H1 (cell line): ENCODE measurements at regions not wholly inside any gene's neighbourhood (a gene's known extent, or its start where the extent isn't known, plus 50 kb on each side); places are given as distances from the start of the nearest gene placed in this dataset.

ENCODE experiments used
- CTCF ChIA-PET: fragments of 300-600 bp; sonication (Branson Sonifier 250); formaldehyde crosslinking; loops from one replicate; lab custom pipeline; 2021; ENCODE audit not compliant: partially characterized antibody; lab: Charles Lee
- POLR2A ChIA-PET: fragments of 300-600 bp; sonication (Branson Sonifier 250); formaldehyde crosslinking; loops from one replicate; lab custom pipeline; 2021; ENCODE audit warnings: inconsistent platforms; ENCODE audit not compliant: partially characterized antibody; lab: Charles Lee
- DNase-seq, 2 experiments: peaks; one replicate each; pipeline versions ENCODE4 v3.0.0 to v3.0.0-alpha.2; 2010 to 2022; ENCODE audit warnings: low spot score in 2 of 2, low read depth in 1 of 2, mixed read lengths in 1 of 2
- FAIRE-seq: peaks from 2 replicates; lab custom pipeline; 2011; peaks lifted over from hg19 to GRCh38; lab: Jason Lieb, UNC
- H2AFZ ChIP-seq: 2 replicates; pipeline ENCODE4 v1.8.1; 2012; ENCODE audit warnings: low read length, inconsistent platforms
- H2AK5ac ChIP-seq: 2 replicates; pipeline ENCODE4 v1.6.1; 2013; ENCODE audit warnings: low read depth, low read length
- H2BK120ac ChIP-seq: replicated peaks from 2 replicates; pipeline ENCODE3; 2013; ENCODE audit warnings: low read depth, low read length, inconsistent platforms
- H2BK12ac ChIP-seq: 2 replicates; pipeline ENCODE4 v1.6.1; 2013; ENCODE audit warnings: low read depth, low read length
- H2BK15ac ChIP-seq: 2 replicates; pipeline ENCODE4 v1.6.1; 2013; ENCODE audit warnings: low read length
- H2BK20ac ChIP-seq: 2 replicates; pipeline ENCODE4 v1.6.1; 2013; ENCODE audit warnings: low read length
- H2BK5ac ChIP-seq: 2 replicates; pipeline ENCODE4 v1.6.1; 2013; ENCODE audit warnings: low read depth, low read length
- H3K14ac ChIP-seq: 2 replicates; pipeline ENCODE4 v1.6.1; 2013; ENCODE audit warnings: inconsistent platforms; ENCODE audit not compliant: insufficient read length
- H3K18ac ChIP-seq: 2 replicates; pipeline ENCODE4 v1.6.1; 2013; ENCODE audit warnings: low read length; ENCODE audit errors: extremely low read depth
- H3K23ac ChIP-seq: 2 replicates; pipeline ENCODE4 v1.6.1; 2013; ENCODE audit warnings: inconsistent platforms; ENCODE audit not compliant: insufficient read length
- H3K23me2 ChIP-seq: 2 replicates; pipeline ENCODE4 v1.6.1; 2013; ENCODE audit warnings: low read depth, low read length
- H3K27ac ChIP-seq: 2 replicates; pipeline ENCODE4 v1.6.1; 2011; ENCODE audit warnings: low read depth, low read length, inconsistent platforms
- H3K27me3 ChIP-seq, 4 experiments: replicated peaks in 1 of 4; 1 replicate in 1 of 4; 2 replicates in 3 of 4; pipeline versions ENCODE4 v1.6.1 to v1.8.1; 2011 to 2013; ENCODE audit warnings: low read length in 3 of 4, mild to moderate bottlenecking in 3 of 4, inconsistent platforms in 2 of 4, mixed read lengths in 2 of 4, moderate library complexity in 1 of 4; ENCODE audit not compliant: control insufficient read depth in 3 of 4, insufficient read depth in 3 of 4; ENCODE audit errors: extremely low read depth in 1 of 4
- H3K36me3 ChIP-seq, 4 experiments: 2 replicates each; pipeline versions ENCODE4 v1.6.1 to v1.8.1; 2011 to 2013; ENCODE audit warnings: mild to moderate bottlenecking in 4 of 4, low read length in 3 of 4, moderate library complexity in 2 of 4, control low read depth in 1 of 4, inconsistent platforms in 1 of 4; ENCODE audit not compliant: insufficient read depth in 4 of 4, control insufficient read depth in 2 of 4
- H3K4ac ChIP-seq: replicated peaks from 2 replicates; pipeline ENCODE3; 2013; ENCODE audit warnings: low read length, low read depth, mixed read lengths, inconsistent platforms; ENCODE audit not compliant: insufficient read length
- H3K4me1 ChIP-seq, 4 experiments: replicated peaks in 1 of 4; 1 replicate in 1 of 4; 2 replicates in 3 of 4; pipeline versions ENCODE4 v1.6.1 to v1.8.1; 2011 to 2013; ENCODE audit warnings: low read length in 3 of 4, inconsistent platforms in 2 of 4, mixed read lengths in 1 of 4; ENCODE audit not compliant: insufficient read depth in 4 of 4, control insufficient read depth in 3 of 4
- H3K4me2 ChIP-seq, 2 experiments: 2 replicates each; pipeline versions ENCODE4 v1.6.1 to v1.8.1; 2011 to 2013; ENCODE audit warnings: low read depth in 2 of 2, low read length in 2 of 2, control low read depth in 1 of 2, inconsistent platforms in 1 of 2, mild to moderate bottlenecking in 1 of 2; ENCODE audit not compliant: insufficient read depth in 1 of 2
- H3K4me3 ChIP-seq, 4 experiments: fragments of 200-600, 300-600 bp in 1 of 4; sonication (generic), shearing (Covaris generic), sonication (Bioruptor Twin) in 1 of 4; 2 replicates each; pipeline versions ENCODE4 v1.5.1 to v1.8.1; 2011 to 2016; ENCODE audit warnings: low read length in 4 of 4, low read depth in 3 of 4, control low read depth in 2 of 4, inconsistent platforms in 2 of 4, mild to moderate bottlenecking in 2 of 4, mixed read lengths in 1 of 4, moderate library complexity in 1 of 4; ENCODE audit not compliant: insufficient read depth in 2 of 4; ENCODE audit errors: extremely low read depth in 1 of 4
- H3K56ac ChIP-seq: replicated peaks from 2 replicates; pipeline ENCODE3; 2013; ENCODE audit warnings: low read depth, mild to moderate bottlenecking, mixed read lengths, low read length, inconsistent platforms; ENCODE audit not compliant: insufficient read length
- H3K79me1 ChIP-seq: 2 replicates; pipeline ENCODE4 v1.6.1; 2013; ENCODE audit warnings: low read depth, low read length, control low read depth
- H3K79me2 ChIP-seq, 2 experiments: 2 replicates each; pipeline versions ENCODE4 v1.6.1 to v1.8.1; 2012 to 2013; ENCODE audit warnings: low read length in 2 of 2, mild to moderate bottlenecking in 2 of 2, inconsistent platforms in 1 of 2; ENCODE audit not compliant: insufficient read depth in 2 of 2, control insufficient read depth in 1 of 2
- H3K9ac ChIP-seq, 4 experiments: replicated peaks in 1 of 4; 1 replicate in 1 of 4; 2 replicates in 3 of 4; pipeline versions ENCODE4 v1.6.1 to v1.8.1; 2011 to 2013; ENCODE audit warnings: low read depth in 3 of 4, low read length in 3 of 4, control low read depth in 2 of 4, mild to moderate bottlenecking in 2 of 4, moderate library complexity in 2 of 4, inconsistent platforms in 1 of 4; ENCODE audit errors: extremely low read depth in 1 of 4
- H3K9me3 ChIP-seq, 2 experiments: 2 replicates each; pipeline versions ENCODE4 v1.6.1 to v1.8.1; 2012 to 2013; ENCODE audit warnings: mild to moderate bottlenecking in 2 of 2, moderate library complexity in 2 of 2, control low read depth in 1 of 2, inconsistent platforms in 1 of 2, low read depth in 1 of 2, low read length in 1 of 2, mixed read lengths in 1 of 2; ENCODE audit not compliant: insufficient read depth in 2 of 2
- H4K20me1 ChIP-seq, 2 experiments: replicated peaks in 1 of 2; 2 replicates each; pipeline versions ENCODE3 to v1.8.1; 2011 to 2013; ENCODE audit warnings: inconsistent platforms in 2 of 2, low read length in 2 of 2, mild to moderate bottlenecking in 1 of 2; ENCODE audit not compliant: insufficient read depth in 2 of 2, control insufficient read depth in 1 of 2
- H4K5ac ChIP-seq: 2 replicates; pipeline ENCODE4 v1.6.1; 2013; ENCODE audit warnings: low read length, low read depth, mixed read lengths, inconsistent platforms; ENCODE audit not compliant: insufficient read length
- H4K8ac ChIP-seq: 2 replicates; pipeline ENCODE4 v1.8.0; 2013; ENCODE audit warnings: mild to moderate bottlenecking, moderate library complexity, low read length, inconsistent platforms; ENCODE audit not compliant: insufficient read depth; ENCODE audit errors: extremely low read depth
- H4K91ac ChIP-seq: replicated peaks from 2 replicates; pipeline ENCODE3; 2013; ENCODE audit warnings: low read length, mixed read lengths, inconsistent platforms; ENCODE audit not compliant: insufficient read length
- ATF3 ChIP-seq: IDR thresholded peaks from 2 replicates; pipeline ENCODE4 v1.6.1; 2011; ENCODE audit warnings: low read depth, mild to moderate bottlenecking, low read length; ENCODE audit not compliant: insufficient read depth
- BCL11A ChIP-seq, 2 experiments: IDR thresholded peaks; one replicate each; pipeline ENCODE4 v1.6.1; 2011; ENCODE audit warnings: low read depth in 2 of 2, low read length in 2 of 2, mild to moderate bottlenecking in 2 of 2
- CBX8 ChIP-seq: fragments of 300-800, 300-1000 bp; sonication (generic); IDR thresholded peaks from 2 replicates; pipeline ENCODE4 v1.7.1; 2016; ENCODE audit warnings: low read depth, low read length, borderline replicate concordance
- CTBP2 ChIP-seq: IDR thresholded peaks from 2 replicates; pipeline ENCODE4 v1.7.0; 2011; ENCODE audit warnings: borderline replicate concordance, mild to moderate bottlenecking, moderate library complexity, mixed read lengths, low read length; ENCODE audit not compliant: insufficient read depth, insufficient read length
- GABPA ChIP-seq: IDR thresholded peaks from 2 replicates; pipeline ENCODE4 v1.6.1; 2011; ENCODE audit warnings: mild to moderate bottlenecking, low read length, moderate library complexity, borderline replicate concordance; ENCODE audit not compliant: insufficient read depth
- KDM4A ChIP-seq: IDR thresholded peaks from one replicate; pipeline ENCODE4 v1.7.1; 2012; ENCODE audit warnings: low read depth, mild to moderate bottlenecking, moderate library complexity, low read length, inconsistent platforms; ENCODE audit not compliant: severe bottlenecking
- NRF1 ChIP-seq: IDR thresholded peaks from 2 replicates; pipeline ENCODE4 v1.6.1; 2011; ENCODE audit warnings: mild to moderate bottlenecking, low read depth, low read length, improper control_type of control experiment
- POLR2A ChIP-seq, 2 experiments: IDR thresholded peaks; 1 replicate in 1 of 2; 2 replicates in 1 of 2; pipeline ENCODE4 v1.6.1; 2011; ENCODE audit warnings: low read depth in 2 of 2, low read length in 2 of 2, mild to moderate bottlenecking in 2 of 2; ENCODE audit errors: control extremely low read depth in 1 of 2
- RBBP5 ChIP-seq: IDR thresholded peaks from 2 replicates; pipeline ENCODE4 v1.7.1; 2012; ENCODE audit warnings: low read depth, mild to moderate bottlenecking, inconsistent platforms, low read length, moderate library complexity, borderline replicate concordance
- RXRA ChIP-seq: IDR thresholded peaks from 2 replicates; pipeline ENCODE4 v1.6.1; 2011; ENCODE audit warnings: low read depth, mild to moderate bottlenecking, low read length, moderate library complexity; ENCODE audit not compliant: insufficient read depth
- TAF1 ChIP-seq: IDR thresholded peaks from 2 replicates; pipeline ENCODE4 v1.6.1; 2011; ENCODE audit warnings: mild to moderate bottlenecking, low read depth, low read length
- TAF7 ChIP-seq: optimal IDR thresholded peaks from 2 replicates; pipeline ENCODE3; 2011; ENCODE audit warnings: low read depth, mild to moderate bottlenecking, inconsistent platforms, low read length, moderate library complexity, borderline replicate concordance
- TEAD4 ChIP-seq: IDR thresholded peaks from 2 replicates; pipeline ENCODE4 v1.6.1; 2012; ENCODE audit warnings: low read depth, low read length, inconsistent platforms, mixed read lengths
- YY1 ChIP-seq: IDR thresholded peaks from 2 replicates; pipeline ENCODE4 v1.6.1; 2011; ENCODE audit warnings: low read depth, mild to moderate bottlenecking, low read length
- TF ChIP-seq, protein P1 (sequence below): IDR thresholded peaks from 2 replicates; pipeline ENCODE4 v1.6.1; 2012; ENCODE audit warnings: inconsistent platforms

GRCh38 chr14:97452314-97452713, 655.1 kb downstream of the VRK1 start:
- Histone ChIP-seq H3K79me1 (no peaks in the 10 kb centered on the region), H2BK20ac (no peak overlapping the region), H4K8ac (no peak overlapping the region), H3K27me3 (no peaks in the 10 kb centered on the region; a peak in 2 of 7 replicates), H2AK5ac (no peak overlapping the region), H3K79me2 (no peaks in the 10 kb centered on the region), H4K91ac (no peak overlapping the region), H2BK120ac (no peak overlapping the region), H3K36me3 (no peaks in the 10 kb centered on the region), H4K5ac (no peak overlapping the region), H3K56ac (no peak overlapping the region), H2BK12ac (no peak overlapping the region), H3K4me3 (no peak overlapping the region), H3K9me3 (no peaks in the 10 kb centered on the region), H2BK15ac (no peak overlapping the region), H3K9ac (no peak overlapping the region), H3K18ac (no peak overlapping the region), H3K23ac (no peak overlapping the region), H3K4me1 (no peaks in the 10 kb centered on the region), H3K14ac (no peak overlapping the region), H4K20me1 (no peaks in the 10 kb centered on the region), H3K27ac (no peak overlapping the region), H3K4me2 (no peak overlapping the region), H2BK5ac (no peak overlapping the region), H3K4ac (no peak overlapping the region), H2AFZ (no peak overlapping the region), H3K23me2 (no peaks in the 10 kb centered on the region)
- DNase-seq (no peak), FAIRE-seq (no peak)
- ChIA-PET CTCF (interaction anchor here (0.6 to 1.3 kb wide), 3 partner anchors 9 to 234 kb away, joined by 3 to 4 read pairs (median 3); no protein-coding TSS in a partner anchor), POLR2A (no interaction called here)
- TF ChIP-seq CBX8 (no peak), ATF3 (no peak), TAF1 (no peak), RXRA (no peak), TEAD4 (no peak), NRF1 (no peak), KDM4A (no peak), GABPA (no peak), TAF7 (no peak), CTBP2 (no peak), RBBP5 (no peak), YY1 (no peak), POLR2A (IDR thresholded peaks at IDR 0.05; ENCODE audit: control extremely low read depth in 1 of 2, low read depth in 2 of 2, low read length in 2 of 2) (no peak), BCL11A (IDR thresholded peaks at IDR 0.05; ENCODE audit: low read depth in 2 of 2, low read length in 2 of 2) (no peak)
- TF ChIP-seq, protein P1, sequence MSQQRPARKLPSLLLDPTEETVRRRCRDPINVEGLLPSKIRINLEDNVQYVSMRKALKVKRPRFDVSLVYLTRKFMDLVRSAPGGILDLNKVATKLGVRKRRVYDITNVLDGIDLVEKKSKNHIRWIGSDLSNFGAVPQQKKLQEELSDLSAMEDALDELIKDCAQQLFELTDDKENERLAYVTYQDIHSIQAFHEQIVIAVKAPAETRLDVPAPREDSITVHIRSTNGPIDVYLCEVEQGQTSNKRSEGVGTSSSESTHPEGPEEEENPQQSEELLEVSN, result no peak
